ENCODE measurements at regions not wholly inside any gene's neighbourhood (a gene's known extent, or its start where the extent isn't known, plus 50 kb on each side); places are given as distances from the start of the nearest gene placed in this dataset.

GRCh38 chr3:177683586-177683985 is 486.3 kb upstream of the TBL1XR1 start:
- TF ChIP-seq, protein P1, sequence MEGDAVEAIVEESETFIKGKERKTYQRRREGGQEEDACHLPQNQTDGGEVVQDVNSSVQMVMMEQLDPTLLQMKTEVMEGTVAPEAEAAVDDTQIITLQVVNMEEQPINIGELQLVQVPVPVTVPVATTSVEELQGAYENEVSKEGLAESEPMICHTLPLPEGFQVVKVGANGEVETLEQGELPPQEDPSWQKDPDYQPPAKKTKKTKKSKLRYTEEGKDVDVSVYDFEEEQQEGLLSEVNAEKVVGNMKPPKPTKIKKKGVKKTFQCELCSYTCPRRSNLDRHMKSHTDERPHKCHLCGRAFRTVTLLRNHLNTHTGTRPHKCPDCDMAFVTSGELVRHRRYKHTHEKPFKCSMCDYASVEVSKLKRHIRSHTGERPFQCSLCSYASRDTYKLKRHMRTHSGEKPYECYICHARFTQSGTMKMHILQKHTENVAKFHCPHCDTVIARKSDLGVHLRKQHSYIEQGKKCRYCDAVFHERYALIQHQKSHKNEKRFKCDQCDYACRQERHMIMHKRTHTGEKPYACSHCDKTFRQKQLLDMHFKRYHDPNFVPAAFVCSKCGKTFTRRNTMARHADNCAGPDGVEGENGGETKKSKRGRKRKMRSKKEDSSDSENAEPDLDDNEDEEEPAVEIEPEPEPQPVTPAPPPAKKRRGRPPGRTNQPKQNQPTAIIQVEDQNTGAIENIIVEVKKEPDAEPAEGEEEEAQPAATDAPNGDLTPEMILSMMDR (IDR thresholded peaks at IDR 0.05; ENCODE audit: extremely low read depth in 1 of 2, insufficient read depth in 1 of 2, low read depth in 1 of 2, low read length in 2 of 2), result no peak
- TF ChIP-seq EZH2 (IDR thresholded peaks at IDR 0.05; ENCODE audit: borderline replicate concordance, low read depth, low read length, severe bottlenecking) (no peak), POLR2A (IDR thresholded peaks at IDR 0.05; ENCODE audit: low read depth, low read length) (no peak), POLR2AphosphoS5 (IDR thresholded peaks at IDR 0.05; ENCODE audit: insufficient read depth, low read depth, low read length) (no peak)
